Left cardiac atrium (tissue), 4 donors: ENCODE measurements at regions not wholly inside any gene's neighbourhood (a gene's known extent, or its start where the extent isn't known, plus 50 kb on each side); places are given as distances from the start of the nearest gene placed in this dataset.

Experiments used
- ATAC-seq, 2 donors: fragments of 200-7000 bp; cut with Tn5 transposase; one replicate each; pipeline ENCODE4 v1.9.1; 2020; ENCODE audit warnings: mild to moderate bottlenecking in 2 of 2, moderate library complexity in 2 of 2
- DNase-seq: peaks from one replicate; pipeline ENCODE4 v3.0.0-alpha.2; 2020
- intact Hi-C, 2 donors: fragments of 100-400 bp; cut with DNase I; formaldehyde crosslinking; loops; one replicate each; pipeline versions ENCODE4 v1.14.1 to v1.15.1; 2022 to 2023
- donor health status: DM: no; HTN: yes; CAD: no.
- donor health status: DM: no; HTN: yes; CAD: no; lungs with severe emphysema.
- donor health status: DM: yes; HTN: yes; CAD: no.
- donor health status: Dilated cardiomyopathy.

- intact Hi-C loops = no loop called here
- ATAC-seq (no peak), DNase-seq (no peak)
Measured at GRCh38 chr9:28883234-28883633, 1310.0 kb upstream of the C9orf72 start.

- intact Hi-C loops = no loop called here
- DNase-seq (no peak), ATAC-seq (no peak)
Measured at GRCh38 chr9:28887188-28887884, 1314.1 kb upstream of the C9orf72 start.

GRCh38 chr9:28888806-28889205 is 1315.5 kb upstream of the C9orf72 start:
- DNase-seq (no peak), ATAC-seq (no peak)
- intact Hi-C loops = no loop called here

- intact Hi-C loops = no loop called here
- DNase-seq (no peak), ATAC-seq (no peak)
Measured at GRCh38 chr9:28892538-28892937, 1319.3 kb upstream of the C9orf72 start.

GRCh38 chr9:28899267-28899666 is 1326.0 kb upstream of the C9orf72 start:
- intact Hi-C loops = no loop called here
- ATAC-seq (no peak), DNase-seq (no peak)

GRCh38 chr9:28899926-28900325 is 1326.6 kb upstream of the C9orf72 start:
- ATAC-seq (no peak), DNase-seq (no peak)
- intact Hi-C loops = no loop called here

GRCh38 chr9:28900406-28900805 is 1327.1 kb upstream of the C9orf72 start:
- ATAC-seq = no peak
- intact Hi-C loops = no loop called here
- DNase-seq = no peak

GRCh38 chr9:28909526-28909925 is 1336.2 kb upstream of the C9orf72 start:
- intact Hi-C loops = no loop called here
- ATAC-seq = no peak

GRCh38 chr9:28912621-28913020 is 1339.3 kb upstream of the C9orf72 start:
- intact Hi-C loops = no loop called here
- ATAC-seq (no peak), DNase-seq (no peak)

More at GRCh38 chr9:28909526-28909925, 1336.2 kb upstream of the C9orf72 start:
- DNase-seq = no peak

- DNase-seq (no peak), ATAC-seq (no peak)
- intact Hi-C loops = no loop called here
Measured at GRCh38 chr9:28915202-28915930, 1342.1 kb upstream of the C9orf72 start.

GRCh38 chr9:28916348-28916747 is 1343.1 kb upstream of the C9orf72 start:
- no peak for ATAC-seq
- DNase-seq = no peak
- intact Hi-C loops = no loop called here

GRCh38 chr9:28921857-28922500 is 1348.7 kb upstream of the C9orf72 start:
- DNase-seq (no peak), ATAC-seq (no peak)
- intact Hi-C loops = no loop called here

- ATAC-seq = no peak
- no peak for DNase-seq
- intact Hi-C loops = no loop called here
Measured at GRCh38 chr9:28922891-28923290, 1349.6 kb upstream of the C9orf72 start.

GRCh38 chr9:28923351-28923750 is 1350.1 kb upstream of the C9orf72 start:
- intact Hi-C loops = no loop called here
- ATAC-seq = no peak

GRCh38 chr9:28925157-28925556 is 1351.9 kb upstream of the C9orf72 start:
- intact Hi-C loops = no loop called here
- no peak for DNase-seq

More at GRCh38 chr9:28923351-28923750, 1350.1 kb upstream of the C9orf72 start:
- DNase-seq = no peak

GRCh38 chr9:28926306-28926705 is 1353.0 kb upstream of the C9orf72 start:
- ATAC-seq (no peak), DNase-seq (no peak)
- intact Hi-C loops = no loop called here

More at GRCh38 chr9:28925157-28925556, 1351.9 kb upstream of the C9orf72 start:
- no peak for ATAC-seq

GRCh38 chr9:28927691-28928090 is 1354.4 kb upstream of the C9orf72 start:
- intact Hi-C loops = no loop called here
- no peak for ATAC-seq

GRCh38 chr9:28929433-28929832 is 1356.2 kb upstream of the C9orf72 start:
- DNase-seq (no peak), ATAC-seq (no peak)
- intact Hi-C loops = no loop called here

More at GRCh38 chr9:28927691-28928090, 1354.4 kb upstream of the C9orf72 start:
- DNase-seq = no peak

GRCh38 chr9:28930766-28931165 is 1357.5 kb upstream of the C9orf72 start:
- DNase-seq (no peak), ATAC-seq (no peak)
- intact Hi-C loops = no loop called here

GRCh38 chr9:28934111-28934510 is 1360.8 kb upstream of the C9orf72 start:
- intact Hi-C loops = no loop called here
- ATAC-seq (no peak), DNase-seq (no peak)
